ENCODE measurements at regions not wholly inside any gene's neighbourhood (a gene's known extent, or its start where the extent isn't known, plus 50 kb on each side); places are given as distances from the start of the nearest gene placed in this dataset.

DNA sequence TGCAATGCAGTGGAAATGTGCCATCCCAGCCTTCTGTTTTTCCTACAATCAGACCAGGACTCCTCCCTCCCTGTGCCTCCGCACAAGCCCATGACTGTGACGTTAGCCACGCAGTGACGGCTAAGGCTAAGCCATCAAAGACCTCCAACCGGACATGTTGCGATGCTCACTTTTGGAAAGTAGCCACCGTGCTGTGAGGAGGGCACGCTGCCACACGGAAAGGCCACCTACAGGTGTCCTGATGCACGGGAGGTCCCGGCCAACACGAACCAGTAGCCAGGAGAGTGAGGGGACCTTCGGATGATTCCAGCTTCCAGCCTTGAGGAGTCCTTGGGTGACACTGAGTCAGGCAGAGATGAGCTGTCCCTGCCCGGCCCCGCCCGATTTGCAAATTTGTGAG is 53.9 kb downstream of the FOXL1 start:
- DNase-seq (ENCODE audit: extremely low read depth in 1 of 2, low read depth in 1 of 2): no peak

- no peak for DNase-seq (ENCODE audit: extremely low read depth in 1 of 2, low read depth in 1 of 2)
These were observed 54.6 kb downstream of the FOXL1 start for GRCh38 chr16:86632944-86633343.

DNA sequence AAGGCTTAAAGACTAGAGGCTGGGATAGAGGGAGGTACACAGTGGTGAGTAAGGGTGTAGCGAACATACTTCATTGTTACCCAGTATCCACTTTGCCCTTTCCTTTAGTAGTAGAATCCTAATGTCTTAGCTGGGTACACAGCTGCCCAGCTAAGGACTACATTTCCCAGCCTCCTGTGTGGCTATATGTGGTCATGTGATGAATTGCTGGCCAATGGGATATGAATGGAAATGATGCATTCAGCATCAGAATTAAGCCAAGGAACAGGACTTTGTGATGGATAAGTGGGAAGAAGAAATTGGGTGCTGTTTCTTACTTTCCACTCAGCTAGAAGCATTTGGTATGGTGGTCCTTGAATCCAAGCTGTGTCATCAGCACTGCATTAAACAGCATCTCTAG is 55.9 kb downstream of the FOXL1 start:
- no peak for DNase-seq (ENCODE audit: extremely low read depth in 1 of 2, low read depth in 1 of 2)

DNA sequence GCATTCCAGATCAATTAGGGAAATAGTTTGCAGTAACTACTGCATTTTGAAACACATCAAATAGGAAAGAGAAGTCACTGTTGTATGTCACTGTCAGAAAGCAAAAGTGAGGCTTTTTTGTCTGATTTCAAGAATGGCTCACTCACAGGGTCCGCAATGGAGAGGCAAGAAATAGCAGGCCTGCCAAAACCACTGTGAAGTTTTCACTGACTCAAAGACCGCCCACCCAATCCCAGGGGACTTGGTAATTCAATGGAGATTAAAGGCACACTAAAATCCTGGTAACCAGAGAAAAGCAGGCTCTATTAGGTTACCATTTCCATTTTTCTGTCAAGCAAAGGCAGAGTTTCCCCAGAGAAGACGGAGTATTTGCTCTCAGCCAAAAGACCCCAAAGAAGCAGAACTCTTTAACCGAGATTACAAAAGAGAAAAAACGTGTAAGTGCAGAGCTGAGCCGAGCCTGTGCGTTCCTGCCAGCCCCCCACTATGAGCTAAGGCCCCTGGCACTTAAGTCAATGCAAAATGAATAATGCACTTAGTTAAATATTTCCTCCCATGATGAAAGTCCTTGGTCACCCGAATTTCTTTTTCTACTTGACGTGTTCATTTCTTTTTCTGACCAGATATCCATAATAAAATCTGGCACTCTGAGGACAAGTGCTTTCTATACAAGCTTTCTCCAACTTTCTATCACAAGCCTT is 57.0 kb downstream of the FOXL1 start:
- no peak for DNase-seq (ENCODE audit: extremely low read depth in 1 of 2, low read depth in 1 of 2)

DNA sequence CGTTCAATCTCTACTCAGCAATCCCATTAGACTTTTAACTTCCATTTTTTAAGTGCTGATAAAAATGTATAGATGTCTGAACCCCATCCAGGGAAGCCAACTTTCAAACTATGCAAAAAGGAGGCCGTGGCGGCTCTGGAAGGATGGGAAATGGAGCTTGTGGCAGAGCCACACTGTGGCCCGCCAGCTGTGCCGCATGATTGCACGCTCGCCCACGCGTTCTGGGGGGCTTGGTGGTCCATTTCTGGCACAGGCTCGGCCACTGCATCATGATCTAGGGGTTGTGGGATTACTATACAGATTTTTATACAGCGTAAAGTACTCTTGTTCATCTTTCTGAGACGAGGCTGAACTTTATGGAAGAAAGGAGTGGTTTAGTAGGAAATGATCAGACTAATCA is 57.6 kb downstream of the FOXL1 start:
- no peak for DNase-seq (ENCODE audit: extremely low read depth in 1 of 2, low read depth in 1 of 2)

DNA sequence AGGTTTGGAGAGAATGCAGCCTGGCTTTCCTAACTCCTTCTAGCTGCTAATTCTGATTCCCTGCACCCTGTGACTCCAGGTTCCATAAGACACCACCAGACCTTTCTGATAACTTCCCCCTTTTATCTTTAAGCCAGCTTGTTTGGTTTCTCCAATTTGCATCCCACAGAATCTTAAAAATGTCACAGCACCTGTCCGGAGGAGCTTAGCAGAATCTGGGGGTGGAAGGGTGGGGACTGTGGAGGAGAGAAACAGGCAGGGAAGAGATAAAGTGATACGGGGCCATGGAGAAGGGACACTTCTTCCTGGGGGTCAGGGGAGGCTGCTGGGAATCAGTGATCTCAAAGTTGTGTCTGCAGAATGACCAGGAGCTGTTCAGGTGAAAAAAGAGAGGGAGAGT is 59.4 kb downstream of the FOXL1 start:
- DNase-seq (ENCODE audit: extremely low read depth in 1 of 2, low read depth in 1 of 2): no peak

- no peak for DNase-seq (ENCODE audit: extremely low read depth in 1 of 2, low read depth in 1 of 2)
These were observed 60.3 kb downstream of the FOXL1 start for GRCh38 chr16:86638642-86639041.

DNA sequence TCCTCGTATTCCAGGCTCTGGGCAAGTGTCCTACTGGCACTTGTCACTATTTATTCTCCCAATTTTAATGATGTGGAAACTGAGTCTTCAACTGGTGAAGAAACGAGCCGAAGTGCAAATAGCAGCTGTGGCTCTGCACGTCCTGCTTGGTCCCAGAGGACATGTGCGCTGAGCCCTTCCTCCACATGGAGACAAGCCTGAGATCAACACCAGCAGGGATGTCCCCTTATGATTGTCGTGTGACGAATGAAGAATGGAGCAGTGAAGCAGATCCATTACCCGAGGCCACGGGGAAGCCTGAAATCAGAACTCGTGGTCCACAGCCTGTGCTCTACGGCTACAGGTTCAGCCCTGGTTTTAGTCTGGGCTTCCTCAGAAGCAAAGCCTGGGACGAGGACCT is 61.0 kb downstream of the FOXL1 start:
- no peak for DNase-seq (ENCODE audit: extremely low read depth in 1 of 2, low read depth in 1 of 2)

- no peak for DNase-seq (ENCODE audit: extremely low read depth in 1 of 2, low read depth in 1 of 2)
These were observed 62.0 kb downstream of the FOXL1 start for GRCh38 chr16:86640265-86640843.

- DNase-seq (ENCODE audit: extremely low read depth in 1 of 2, low read depth in 1 of 2): no peak
These were observed 63.7 kb downstream of the FOXL1 start for GRCh38 chr16:86642087-86642486.

DNA sequence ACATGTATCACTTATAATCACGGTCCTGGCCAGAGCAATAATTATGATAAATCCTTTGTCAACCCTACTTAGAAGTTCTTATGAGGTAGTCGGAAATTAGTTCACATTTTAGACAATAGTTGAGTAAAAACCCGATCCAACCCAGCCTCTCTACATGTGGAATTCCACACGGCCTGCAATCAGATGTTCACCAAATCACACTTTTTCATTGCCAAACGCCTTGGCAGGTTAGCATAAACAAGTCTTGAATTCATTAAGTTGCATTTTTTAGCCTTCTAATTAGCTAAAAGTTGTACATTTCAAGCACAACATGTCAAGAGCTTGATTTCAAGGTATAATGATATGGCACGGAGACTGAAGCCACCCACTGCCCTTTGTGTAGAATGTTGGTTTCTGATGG is 65.3 kb downstream of the FOXL1 start:
- DNase-seq (ENCODE audit: extremely low read depth in 1 of 2, low read depth in 1 of 2): no peak

DNA sequence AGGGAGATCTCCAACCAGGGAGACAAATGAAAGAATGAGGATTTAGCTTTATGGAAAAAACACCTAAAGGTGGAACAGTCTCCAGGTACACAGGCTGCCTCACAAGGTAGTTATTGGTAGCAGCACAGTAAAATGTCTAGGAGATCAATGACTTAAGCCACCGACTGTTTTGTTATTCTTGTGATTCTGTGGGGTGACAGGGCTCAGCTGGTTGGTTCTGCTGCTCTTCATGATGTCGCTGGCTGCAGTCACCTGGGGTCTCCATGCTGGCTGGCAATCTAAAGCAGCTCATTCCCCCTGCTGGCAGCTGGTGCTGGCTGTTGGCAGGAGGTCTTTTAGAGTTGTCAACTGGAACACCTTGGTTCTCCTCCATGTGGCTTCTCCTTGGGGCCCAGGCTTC is 69.2 kb downstream of the FOXL1 start:
- no peak for DNase-seq (ENCODE audit: extremely low read depth in 1 of 2, low read depth in 1 of 2)

GRCh38 chr16:86649875-86650274 is 71.5 kb downstream of the FOXL1 start:
- no peak for DNase-seq (ENCODE audit: extremely low read depth in 1 of 2, low read depth in 1 of 2)

GRCh38 chr16:86651013-86651627 is 72.8 kb downstream of the FOXL1 start:
- DNase-seq (ENCODE audit: extremely low read depth in 1 of 2, low read depth in 1 of 2): no peak

DNA sequence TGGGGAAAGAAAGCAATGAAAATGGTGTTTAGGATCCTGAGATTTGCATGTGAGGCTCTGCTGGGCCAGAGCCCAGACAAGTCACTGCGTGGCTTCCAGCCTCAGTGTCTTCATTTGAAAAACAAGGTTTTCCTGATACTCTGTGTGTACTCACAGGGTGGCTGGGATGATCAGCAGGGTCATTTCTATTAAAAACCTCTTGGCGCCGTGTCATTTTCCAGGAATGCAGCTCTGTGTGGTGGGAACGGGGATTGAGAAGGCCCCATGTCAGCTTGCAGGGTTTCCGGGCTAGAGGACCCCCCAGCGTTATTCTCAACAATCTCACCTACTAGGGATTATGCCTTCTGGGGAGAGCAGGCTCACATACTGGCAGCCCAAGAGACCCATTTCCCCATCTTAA is 73.5 kb downstream of the FOXL1 start:
- no peak for DNase-seq (ENCODE audit: extremely low read depth in 1 of 2, low read depth in 1 of 2)

DNA sequence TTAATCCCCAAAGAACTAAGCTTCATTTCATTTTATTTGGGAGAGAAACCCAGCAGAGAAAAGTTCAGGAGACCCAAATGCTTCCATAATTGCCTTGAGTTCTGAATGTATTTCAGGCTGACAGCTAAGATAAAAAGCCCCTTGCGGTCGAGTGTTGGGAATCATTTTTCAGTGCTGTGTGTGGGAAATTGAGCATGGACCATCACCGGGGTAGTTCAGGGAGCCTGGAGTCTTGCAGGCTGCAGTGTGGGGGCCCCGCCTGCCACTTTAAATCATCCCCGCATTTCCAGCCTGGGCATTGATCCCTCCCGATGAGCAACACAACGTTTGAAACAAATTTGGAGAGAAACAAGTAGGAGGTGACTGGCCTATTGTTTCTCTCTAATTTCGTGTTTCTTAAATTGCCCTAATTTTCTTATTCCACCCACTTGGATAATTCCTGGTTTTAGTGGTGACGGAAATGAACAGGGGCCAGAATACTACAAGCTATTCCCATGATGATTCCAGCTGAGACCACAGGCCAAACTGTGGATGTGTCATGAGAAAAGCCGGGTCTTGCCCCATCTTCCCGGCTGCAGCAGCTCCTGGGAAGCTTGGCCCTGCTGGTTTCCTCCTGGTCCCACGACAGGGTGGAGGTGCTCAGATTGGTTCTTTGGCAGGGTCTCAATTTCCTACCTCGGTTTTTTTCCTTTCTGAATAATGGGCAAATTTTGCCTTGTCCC is 75.1 kb downstream of the FOXL1 start:
- no peak for DNase-seq (ENCODE audit: extremely low read depth in 1 of 2, low read depth in 1 of 2)

DNA sequence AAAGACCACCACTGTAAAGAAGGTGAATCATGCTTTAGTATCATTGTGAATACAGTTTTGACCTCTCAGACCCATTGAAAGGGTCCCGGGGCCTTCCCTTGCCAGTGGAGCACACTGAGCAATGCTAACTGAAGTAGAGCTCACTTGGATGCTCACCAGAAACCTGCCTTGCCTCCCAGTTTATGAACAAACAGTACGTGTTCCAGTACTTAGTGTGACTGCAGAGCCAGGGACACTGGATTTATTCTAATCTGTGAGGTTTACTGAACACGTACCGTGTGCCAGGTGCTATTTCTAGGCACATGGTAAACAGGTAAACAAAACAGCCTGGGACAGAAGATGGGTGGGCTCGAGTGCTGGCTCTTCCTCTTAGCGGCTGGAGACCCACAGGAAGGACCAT is 79.6 kb downstream of the FOXL1 start:
- DNase-seq (ENCODE audit: extremely low read depth in 1 of 2, low read depth in 1 of 2): no peak

DNA sequence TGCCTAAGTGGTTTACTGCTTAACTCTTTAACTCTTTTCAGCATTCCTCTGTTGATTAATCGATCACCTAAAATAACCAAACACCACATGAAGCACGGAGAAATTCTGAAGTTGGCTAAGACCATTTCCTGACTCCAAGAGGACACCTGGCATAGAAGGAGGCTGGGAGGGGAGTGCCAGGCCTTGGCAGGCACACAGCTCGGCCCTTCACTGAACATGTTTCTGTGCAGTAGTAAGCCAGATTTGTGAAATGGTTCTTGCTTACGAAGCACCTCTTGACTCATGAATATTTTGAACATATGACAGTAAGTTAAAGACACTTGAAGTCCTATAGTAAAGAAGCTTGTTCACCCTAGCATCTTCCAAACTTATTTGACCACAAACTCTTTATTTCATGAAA is 82.3 kb downstream of the FOXL1 start:
- DNase-seq (ENCODE audit: extremely low read depth in 1 of 2, low read depth in 1 of 2): no peak

GRCh38 chr16:86661706-86662105 is 83.4 kb downstream of the FOXL1 start:
- DNase-seq (ENCODE audit: extremely low read depth in 1 of 2, low read depth in 1 of 2): no peak

DNA sequence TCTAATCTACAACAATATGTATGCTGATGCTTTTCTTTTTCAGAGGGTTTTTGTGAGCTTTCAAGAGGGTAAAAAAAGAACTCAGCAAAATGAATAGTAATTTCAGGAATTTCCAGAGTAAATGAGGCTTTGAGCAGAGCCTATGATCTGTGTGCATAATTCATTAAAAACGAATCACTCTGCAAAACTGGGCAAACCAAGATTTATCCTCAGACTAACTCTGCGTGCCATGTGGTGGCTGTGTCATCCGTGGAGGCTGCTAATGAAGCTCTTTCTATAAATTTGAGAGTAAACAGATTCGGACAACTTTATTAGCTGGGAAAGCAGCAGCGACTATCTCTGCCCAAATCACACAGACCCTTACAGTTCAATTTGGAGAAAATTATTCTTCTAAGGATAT is 83.8 kb downstream of the FOXL1 start:
- DNase-seq (ENCODE audit: extremely low read depth in 1 of 2, low read depth in 1 of 2): no peak

DNA sequence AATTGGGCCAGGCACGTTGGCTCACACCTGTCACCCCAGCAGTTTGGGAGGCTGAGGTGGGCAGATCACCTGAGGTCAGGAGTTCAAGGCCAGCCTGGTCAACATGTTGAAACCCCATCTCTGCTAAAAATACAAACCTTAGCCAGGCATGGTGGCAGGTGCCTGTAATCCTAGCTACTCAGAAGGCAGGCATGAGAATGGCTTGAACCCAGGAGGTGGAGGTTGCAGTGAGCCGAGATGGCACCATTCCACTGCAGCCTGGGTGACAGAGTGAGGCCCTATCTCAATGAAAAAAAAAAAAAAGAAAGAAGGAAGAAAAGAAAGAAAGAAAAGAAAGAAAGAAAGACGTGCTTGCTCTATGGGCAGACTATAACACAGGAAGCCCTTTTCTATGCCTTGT is 84.4 kb downstream of the FOXL1 start:
- DNase-seq (ENCODE audit: extremely low read depth in 1 of 2, low read depth in 1 of 2): no peak

Measured in activated CD8-positive, alpha-beta memory T cell treated with anti-CD3 and anti-CD28 coated beads for 1 hour (primary cell).